ENCODE measurements at regions not wholly inside any gene's neighbourhood (a gene's known extent, or its start where the extent isn't known, plus 50 kb on each side); places are given as distances from the start of the nearest gene placed in this dataset.

GRCh38 chr4:175378372-175378771 is 433.7 kb downstream of the GPM6A start:
- TF ChIP-seq ZNF263 (CRISPR knock-in tag; IDR thresholded peaks at IDR 0.05; ENCODE audit: low read depth): no peak
- TF ChIP-seq CBFB (CRISPR knock-in tag; IDR thresholded peaks at IDR 0.05; ENCODE audit: low read depth): no peak
- TF ChIP-seq CTCF (IDR thresholded peaks at IDR 0.05): no peak
- TF ChIP-seq ZNF121 (CRISPR knock-in tag; IDR thresholded peaks at IDR 0.05): no peak
- no peak for TF ChIP-seq ELF4 (CRISPR knock-in tag; IDR thresholded peaks at IDR 0.05; ENCODE audit: low read depth)

Data from WTC11 (cell line).